CD8-positive, alpha-beta memory T cell (primary cell): ENCODE measurements at regions not wholly inside any gene's neighbourhood (a gene's known extent, or its start where the extent isn't known, plus 50 kb on each side); places are given as distances from the start of the nearest gene placed in this dataset.

Experiments used
- CTCF ChIA-PET: fragments of 350-600 bp; sonication (Branson Sonifier 250); formaldehyde crosslinking; loops from one replicate; lab custom pipeline; 2021; ENCODE audit warnings: antibody characterized with exemption; lab: Charles Lee
- POLR2A ChIA-PET: fragments of 350-600 bp; sonication (Branson Sonifier 250); formaldehyde crosslinking; loops from one replicate; lab custom pipeline; 2021; ENCODE audit warnings: antibody characterized with exemption; lab: Charles Lee
- DNase-seq, 5 donors: peaks; one replicate each; pipeline versions ENCODE4 v3.0.0 to v3.0.0-alpha.2; 2020 to 2022; ENCODE audit warnings: mixed read lengths in 1 of 5
- H3K27ac ChIP-seq: one replicate; pipeline ENCODE4 v1.7.0; 2013; ENCODE audit warnings: low read depth, mild to moderate bottlenecking, low read length, moderate library complexity
- H3K27me3 ChIP-seq: 2 replicates; pipeline ENCODE4 v1.7.0; 2013; ENCODE audit warnings: low read length, mild to moderate bottlenecking; ENCODE audit not compliant: insufficient read depth, poor library complexity, severe bottlenecking
- H3K36me3 ChIP-seq: 2 replicates; pipeline ENCODE4 v1.7.0; 2013; ENCODE audit warnings: mild to moderate bottlenecking, low read length, moderate library complexity; ENCODE audit not compliant: insufficient read depth
- H3K4me1 ChIP-seq: 2 replicates; pipeline ENCODE4 v1.7.0; 2013; ENCODE audit warnings: mild to moderate bottlenecking, low read length, moderate library complexity; ENCODE audit not compliant: insufficient read depth
- H3K4me3 ChIP-seq: 2 replicates; pipeline ENCODE4 v1.7.0; 2013; ENCODE audit warnings: mild to moderate bottlenecking, low read length
- H3K9me3 ChIP-seq: 2 replicates; pipeline ENCODE4 v1.7.0; 2013; ENCODE audit warnings: mild to moderate bottlenecking, low read length
- H3K27ac Mint-ChIP-seq, 8 donors: one replicate each; pipeline ENCODE4 v1.8.0; 2020 to 2021; ENCODE audit warnings: mixed read lengths in 8 of 8, mild to moderate bottlenecking in 6 of 8, inconsistent platforms in 3 of 8, moderate library complexity in 3 of 8
- H3K27me3 Mint-ChIP-seq, 2 donors: one replicate each; pipeline ENCODE4 v1.8.0; 2020 to 2021; ENCODE audit warnings: mixed read lengths in 2 of 2, mild to moderate bottlenecking in 1 of 2, moderate library complexity in 1 of 2
- H3K36me3 Mint-ChIP-seq, 3 donors: one replicate each; pipeline ENCODE4 v1.8.0; 2020 to 2021; ENCODE audit warnings: mixed read lengths in 3 of 3, inconsistent platforms in 1 of 3, mild to moderate bottlenecking in 1 of 3
- H3K4me1 Mint-ChIP-seq, 3 donors: one replicate each; pipeline ENCODE4 v1.8.0; 2020 to 2021; ENCODE audit warnings: mixed read lengths in 3 of 3, inconsistent platforms in 1 of 3, mild to moderate bottlenecking in 1 of 3
- H3K4me3 Mint-ChIP-seq, 7 donors: one replicate each; pipeline ENCODE4 v1.8.0; 2020 to 2021; ENCODE audit warnings: mixed read lengths in 7 of 7, mild to moderate bottlenecking in 6 of 7, moderate library complexity in 4 of 7, inconsistent platforms in 2 of 7
- H3K9me3 Mint-ChIP-seq, 5 donors: one replicate each; pipeline ENCODE4 v1.8.0; 2020 to 2022; ENCODE audit warnings: mixed read lengths in 5 of 5, mild to moderate bottlenecking in 3 of 5, moderate library complexity in 2 of 5, inconsistent platforms in 1 of 5

- no peak overlapping the region for H3K27ac Mint-ChIP-seq
- POLR2A ChIA-PET, result no interaction called here
- no peaks in the 10 kb centered on the region for H3K36me3 Mint-ChIP-seq
- no peaks in the 10 kb centered on the region for H3K4me1 Mint-ChIP-seq
- no peak overlapping the region for H3K4me3 ChIP-seq
- H3K9me3 ChIP-seq, result no peaks in the 10 kb centered on the region
- no peaks in the 10 kb centered on the region for H3K36me3 ChIP-seq
- H3K4me3 Mint-ChIP-seq, result no peak overlapping the region
- DNase-seq, result no peak
- H3K27me3 ChIP-seq, result no peaks in the 10 kb centered on the region
- H3K9me3 Mint-ChIP-seq, result peaks cover 0 to 15% (median 2%) of the 10 kb centered on the region in 5 donors
- CTCF ChIA-PET, result no interaction called here
- peaks cover 0 to 2% of the 10 kb centered on the region in 2 donors for H3K27me3 Mint-ChIP-seq
- H3K4me1 ChIP-seq, result no peaks in the 10 kb centered on the region
- no peak overlapping the region for H3K27ac ChIP-seq
Observed at GRCh38 chr3:35505181-35505580, 134.1 kb upstream of the ARPP21 start.

GRCh38 chr3:35505772-35506171 is 133.6 kb upstream of the ARPP21 start:
- no peak for DNase-seq
- CTCF ChIA-PET, result no interaction called here
- Histone ChIP-seq H3K4me3 (no peak overlapping the region), H3K27ac (no peak overlapping the region), H3K9me3 (no peaks in the 10 kb centered on the region), H3K36me3 (no peaks in the 10 kb centered on the region), H3K27me3 (no peaks in the 10 kb centered on the region), H3K4me1 (no peaks in the 10 kb centered on the region)
- Mint-ChIP-seq H3K36me3 (no peaks in the 10 kb centered on the region), H3K27ac (no peak overlapping the region), H3K9me3 (peaks cover 0 to 11% (median 2%) of the 10 kb centered on the region in 5 donors), H3K27me3 (no peaks in the 10 kb centered on the region), H3K4me3 (no peak overlapping the region), H3K4me1 (no peaks in the 10 kb centered on the region)
- POLR2A ChIA-PET, result no interaction called here

- Mint-ChIP-seq H3K4me3 (no peak overlapping the region), H3K27me3 (peaks cover 0 to 3% of the 10 kb centered on the region in 2 donors), H3K4me1 (no peaks in the 10 kb centered on the region), H3K9me3 (peaks cover 3 to 24% (median 10%) of the 10 kb centered on the region in 5 donors), H3K36me3 (no peaks in the 10 kb centered on the region), H3K27ac (no peak overlapping the region)
- peaks cover 6% of the 10 kb centered on the region for H3K9me3 ChIP-seq
- no peak overlapping the region for H3K4me3 ChIP-seq
- DNase-seq, result no peak
- H3K36me3 ChIP-seq, result no peaks in the 10 kb centered on the region
- no peak overlapping the region for H3K27ac ChIP-seq
- POLR2A ChIA-PET, result no interaction called here
- no peaks in the 10 kb centered on the region for H3K4me1 ChIP-seq
- no peaks in the 10 kb centered on the region for H3K27me3 ChIP-seq
- CTCF ChIA-PET, result no interaction called here
Observed at GRCh38 chr3:35519936-35520335, 119.4 kb upstream of the ARPP21 start.

GRCh38 chr3:35521196-35521595 is 118.1 kb upstream of the ARPP21 start:
- Mint-ChIP-seq H3K27me3 (peaks cover 0 to 3% of the 10 kb centered on the region in 2 donors), H3K36me3 (no peaks in the 10 kb centered on the region), H3K4me1 (no peaks in the 10 kb centered on the region), H3K9me3 (peaks cover 3 to 23% (median 10%) of the 10 kb centered on the region in 5 donors), H3K27ac (no peak overlapping the region), H3K4me3 (no peak overlapping the region)
- ChIA-PET CTCF (no interaction called here), POLR2A (no interaction called here)
- no peak for DNase-seq
- no peak overlapping the region for H3K4me3 ChIP-seq
- no peak overlapping the region for H3K27ac ChIP-seq
- no peaks in the 10 kb centered on the region for H3K4me1 ChIP-seq
- no peaks in the 10 kb centered on the region for H3K36me3 ChIP-seq
- H3K9me3 ChIP-seq, result peaks cover 6% of the 10 kb centered on the region
- no peaks in the 10 kb centered on the region for H3K27me3 ChIP-seq

- peaks cover 4% of the 10 kb centered on the region for H3K9me3 ChIP-seq
- no peaks in the 10 kb centered on the region for H3K4me1 ChIP-seq
- Mint-ChIP-seq H3K4me1 (no peaks in the 10 kb centered on the region), H3K27ac (no peak overlapping the region), H3K27me3 (peaks cover 0 to 3% of the 10 kb centered on the region in 2 donors), H3K36me3 (no peaks in the 10 kb centered on the region), H3K4me3 (no peak overlapping the region), H3K9me3 (peaks cover 1 to 20% (median 8%) of the 10 kb centered on the region in 5 donors)
- ChIA-PET POLR2A (no interaction called here), CTCF (no interaction called here)
- no peak for DNase-seq
- H3K27me3 ChIP-seq, result no peaks in the 10 kb centered on the region
- no peak overlapping the region for H3K4me3 ChIP-seq
- no peak overlapping the region for H3K27ac ChIP-seq
- H3K36me3 ChIP-seq, result no peaks in the 10 kb centered on the region
Observed at GRCh38 chr3:35522450-35522849, 116.9 kb upstream of the ARPP21 start.

GRCh38 chr3:35523074-35523473 is 116.3 kb upstream of the ARPP21 start:
- no peaks in the 10 kb centered on the region for H3K27me3 ChIP-seq
- Mint-ChIP-seq H3K27ac (no peak overlapping the region), H3K27me3 (peaks cover 0 to 3% of the 10 kb centered on the region in 2 donors), H3K4me3 (no peak overlapping the region), H3K9me3 (peaks cover 0 to 17% (median 5%) of the 10 kb centered on the region in 5 donors), H3K36me3 (no peaks in the 10 kb centered on the region), H3K4me1 (no peaks in the 10 kb centered on the region)
- POLR2A ChIA-PET, result no interaction called here
- H3K4me1 ChIP-seq, result no peaks in the 10 kb centered on the region
- no peak overlapping the region for H3K27ac ChIP-seq
- no peaks in the 10 kb centered on the region for H3K9me3 ChIP-seq
- CTCF ChIA-PET, result no interaction called here
- no peak for DNase-seq
- H3K4me3 ChIP-seq, result no peak overlapping the region
- H3K36me3 ChIP-seq, result no peaks in the 10 kb centered on the region

GRCh38 chr3:35523838-35524237 is 115.5 kb upstream of the ARPP21 start:
- DNase-seq, result no peak
- ChIA-PET CTCF (no interaction called here), POLR2A (no interaction called here)
- Histone ChIP-seq H3K9me3 (no peaks in the 10 kb centered on the region), H3K27me3 (no peaks in the 10 kb centered on the region), H3K4me3 (no peak overlapping the region), H3K4me1 (no peaks in the 10 kb centered on the region), H3K36me3 (no peaks in the 10 kb centered on the region), H3K27ac (no peak overlapping the region)
- Mint-ChIP-seq H3K27me3 (peaks cover 0 to 3% of the 10 kb centered on the region in 2 donors), H3K27ac (no peak overlapping the region), H3K4me3 (no peak overlapping the region), H3K9me3 (peaks cover 0 to 18% (median 5%) of the 10 kb centered on the region in 5 donors), H3K36me3 (no peaks in the 10 kb centered on the region), H3K4me1 (no peaks in the 10 kb centered on the region)

- no peaks in the 10 kb centered on the region for H3K36me3 ChIP-seq
- H3K4me1 ChIP-seq, result no peaks in the 10 kb centered on the region
- Mint-ChIP-seq H3K4me1 (no peaks in the 10 kb centered on the region), H3K27ac (no peak overlapping the region), H3K9me3 (peaks cover 0 to 15% (median 3%) of the 10 kb centered on the region in 5 donors), H3K27me3 (peaks cover 0 to 2% of the 10 kb centered on the region in 2 donors), H3K36me3 (no peaks in the 10 kb centered on the region), H3K4me3 (no peak overlapping the region)
- POLR2A ChIA-PET, result no interaction called here
- H3K27ac ChIP-seq, result no peak overlapping the region
- H3K4me3 ChIP-seq, result no peak overlapping the region
- no peaks in the 10 kb centered on the region for H3K27me3 ChIP-seq
- no peak for DNase-seq
- H3K9me3 ChIP-seq, result no peaks in the 10 kb centered on the region
- CTCF ChIA-PET, result no interaction called here
Observed at GRCh38 chr3:35524856-35525255, 114.5 kb upstream of the ARPP21 start.

- Mint-ChIP-seq H3K4me1 (no peaks in the 10 kb centered on the region), H3K27ac (no peak overlapping the region), H3K27me3 (peaks cover 0 to 2% of the 10 kb centered on the region in 2 donors), H3K4me3 (no peak overlapping the region), H3K36me3 (no peaks in the 10 kb centered on the region), H3K9me3 (peaks cover 0 to 10% (median 3%) of the 10 kb centered on the region in 5 donors)
- CTCF ChIA-PET, result no interaction called here
- Histone ChIP-seq H3K27ac (no peak overlapping the region), H3K36me3 (no peaks in the 10 kb centered on the region), H3K27me3 (no peaks in the 10 kb centered on the region), H3K4me1 (no peaks in the 10 kb centered on the region), H3K4me3 (no peak overlapping the region), H3K9me3 (no peaks in the 10 kb centered on the region)
- no peak for DNase-seq
- POLR2A ChIA-PET, result no interaction called here
Observed at GRCh38 chr3:35528728-35529127, 110.6 kb upstream of the ARPP21 start.
